T-helper 1 cell treated with Interleukin-12 subunit alpha and Interleukin-12 subunit beta and Interleukin-4 antibody, amounts not matched to agents 30 ng/mL and 1 ng/mL, for 36 hours (primary cell): ENCODE measurements at regions not wholly inside any gene's neighbourhood (a gene's known extent, or its start where the extent isn't known, plus 50 kb on each side); places are given as distances from the start of the nearest gene placed in this dataset.

ENCODE experiments used
- intact Hi-C: fragments of 100-400 bp; cut with micrococcal nuclease; formaldehyde crosslinking; loops from one replicate; pipeline ENCODE4 v1.15.1; 2024

DNA sequence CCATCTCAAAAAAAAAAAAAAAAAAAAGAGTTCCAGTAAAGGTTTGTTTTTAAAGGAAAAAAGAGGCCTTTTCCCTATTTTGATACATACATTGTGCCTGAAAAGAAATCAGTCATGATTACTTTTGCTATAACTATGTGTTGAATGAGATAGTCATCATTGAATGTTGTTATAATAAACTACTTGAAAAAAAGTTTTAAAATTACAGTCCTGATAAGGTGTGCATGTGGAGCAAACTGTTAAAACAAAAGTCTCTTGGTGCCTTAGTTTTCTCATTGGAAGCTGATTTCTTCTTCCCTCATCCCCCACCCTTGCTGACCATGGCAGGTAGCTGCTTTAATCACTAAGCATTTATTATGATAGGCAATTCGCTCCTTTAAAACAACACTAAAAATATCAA lies 172.3 kb upstream of the TBCA start:
- intact Hi-C loops = no loop called here

- intact Hi-C loops = no loop called here
Measured at GRCh38 chr5:77947041-77947428, 170.9 kb upstream of the TBCA start.

GRCh38 chr5:77946381-77947040 lies 170.4 kb upstream of the TBCA start:
- intact Hi-C loops = no loop called here

DNA sequence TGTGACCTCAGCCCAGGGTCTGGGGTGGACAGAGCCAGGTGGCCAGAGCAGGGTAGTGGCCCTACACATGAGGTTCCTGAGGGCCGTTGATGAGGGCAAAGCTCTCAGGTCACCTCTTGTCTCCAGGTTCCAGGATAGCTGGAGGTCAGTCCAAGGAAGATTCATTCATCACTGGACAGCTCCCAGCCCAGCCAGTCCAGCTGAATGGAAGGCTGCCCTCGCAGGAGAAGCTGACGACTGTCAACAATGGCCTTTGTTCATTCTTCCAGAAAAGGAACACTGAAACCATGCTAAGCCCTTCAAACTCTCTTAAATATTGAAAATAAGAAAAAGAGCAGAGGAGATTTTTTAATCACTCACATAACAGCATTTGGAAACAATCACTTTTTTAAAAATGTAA lies 169.7 kb upstream of the TBCA start:
- intact Hi-C loops = no loop called here

DNA sequence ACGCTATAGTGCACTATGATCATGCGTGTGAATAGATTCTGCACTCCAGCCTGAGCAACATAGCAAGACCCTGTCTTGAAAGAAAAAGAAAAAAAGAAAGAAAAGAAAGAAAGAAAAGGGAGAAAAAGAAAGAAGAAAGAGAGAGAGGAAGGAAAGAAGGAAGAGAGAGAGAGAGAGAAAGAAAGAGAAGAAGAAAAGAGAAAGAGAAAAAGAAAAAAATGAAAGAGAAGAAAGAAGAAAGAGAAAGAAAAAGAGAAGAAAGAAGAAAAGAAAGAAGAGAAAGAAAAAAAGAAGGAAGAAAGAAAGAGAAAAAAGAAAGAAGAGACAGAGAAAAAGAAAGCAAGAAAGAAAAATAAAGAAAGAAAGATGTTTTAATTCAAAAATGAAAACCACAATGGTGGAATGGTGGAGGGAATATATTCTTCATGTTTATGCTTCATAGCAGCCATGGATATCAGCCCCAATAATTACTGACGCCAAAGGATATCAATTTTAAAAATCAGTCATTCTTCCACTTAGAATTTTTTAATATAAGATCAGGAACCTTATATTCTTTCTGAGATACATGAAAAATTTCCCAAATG lies 168.7 kb upstream of the TBCA start:
- intact Hi-C loops = no loop called here

- intact Hi-C loops = no loop called here
Measured at GRCh38 chr5:77943851-77944250, 167.7 kb upstream of the TBCA start.

GRCh38 chr5:77942578-77943239 lies 166.6 kb upstream of the TBCA start:
- intact Hi-C loops = no loop called here

DNA sequence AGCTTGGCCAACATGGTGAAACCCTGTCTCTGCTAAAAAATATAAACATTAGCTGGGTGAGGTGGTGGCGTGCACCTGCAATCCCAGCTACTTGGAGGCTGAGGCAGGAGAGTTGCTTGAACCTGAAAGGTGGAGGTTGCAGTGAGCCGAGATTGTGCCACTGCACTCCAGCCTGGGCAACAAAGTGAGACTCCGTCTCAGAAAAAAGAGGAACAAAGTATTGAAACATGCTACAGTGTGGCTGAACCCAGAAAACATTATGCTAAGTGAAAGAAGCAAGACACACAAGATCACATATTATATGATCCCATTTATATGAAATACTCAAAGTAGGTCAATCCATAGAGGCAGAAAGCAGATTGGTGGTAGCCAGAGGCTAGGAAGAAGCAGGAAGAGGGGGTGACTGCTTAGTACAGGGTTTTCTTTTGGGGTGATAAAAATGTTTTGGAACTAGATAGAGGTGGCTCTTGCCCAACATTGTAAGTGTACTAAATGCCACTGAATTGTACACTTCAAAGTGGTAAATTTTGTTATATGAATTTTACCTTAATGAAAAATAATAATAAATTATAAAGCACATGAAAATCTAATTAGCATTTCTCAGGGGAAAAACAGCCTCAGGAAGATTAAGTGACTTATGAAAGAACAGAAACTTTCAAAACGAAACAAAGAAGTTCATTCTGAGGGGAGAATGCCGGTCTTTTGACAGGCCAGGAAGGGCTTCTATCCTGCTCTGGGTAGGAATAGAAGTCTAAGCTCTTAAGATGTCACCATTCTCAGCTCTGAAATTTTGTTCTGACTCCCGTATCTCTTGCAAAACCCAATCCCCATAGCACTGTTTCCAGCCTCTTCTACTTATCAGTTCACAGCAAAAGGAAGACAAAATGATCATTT lies 161.1 kb upstream of the TBCA start:
- intact Hi-C loops = no loop called here

DNA sequence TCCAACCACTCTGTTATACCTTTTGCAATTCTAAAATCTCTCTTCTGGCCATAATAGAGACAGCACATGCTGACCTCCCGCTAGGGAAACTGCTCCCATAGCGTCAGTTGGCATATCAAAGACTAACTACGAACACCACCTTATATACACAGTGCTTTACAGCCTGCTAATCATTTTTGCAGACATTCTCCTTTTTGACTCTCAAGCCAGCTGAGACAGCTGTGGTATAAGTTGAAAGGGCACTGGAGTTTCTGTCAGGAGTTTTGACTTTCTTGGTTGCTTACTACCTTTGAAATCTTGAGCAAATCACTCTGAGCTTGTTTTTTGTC lies 160.2 kb upstream of the TBCA start:
- intact Hi-C loops = no loop called here

DNA sequence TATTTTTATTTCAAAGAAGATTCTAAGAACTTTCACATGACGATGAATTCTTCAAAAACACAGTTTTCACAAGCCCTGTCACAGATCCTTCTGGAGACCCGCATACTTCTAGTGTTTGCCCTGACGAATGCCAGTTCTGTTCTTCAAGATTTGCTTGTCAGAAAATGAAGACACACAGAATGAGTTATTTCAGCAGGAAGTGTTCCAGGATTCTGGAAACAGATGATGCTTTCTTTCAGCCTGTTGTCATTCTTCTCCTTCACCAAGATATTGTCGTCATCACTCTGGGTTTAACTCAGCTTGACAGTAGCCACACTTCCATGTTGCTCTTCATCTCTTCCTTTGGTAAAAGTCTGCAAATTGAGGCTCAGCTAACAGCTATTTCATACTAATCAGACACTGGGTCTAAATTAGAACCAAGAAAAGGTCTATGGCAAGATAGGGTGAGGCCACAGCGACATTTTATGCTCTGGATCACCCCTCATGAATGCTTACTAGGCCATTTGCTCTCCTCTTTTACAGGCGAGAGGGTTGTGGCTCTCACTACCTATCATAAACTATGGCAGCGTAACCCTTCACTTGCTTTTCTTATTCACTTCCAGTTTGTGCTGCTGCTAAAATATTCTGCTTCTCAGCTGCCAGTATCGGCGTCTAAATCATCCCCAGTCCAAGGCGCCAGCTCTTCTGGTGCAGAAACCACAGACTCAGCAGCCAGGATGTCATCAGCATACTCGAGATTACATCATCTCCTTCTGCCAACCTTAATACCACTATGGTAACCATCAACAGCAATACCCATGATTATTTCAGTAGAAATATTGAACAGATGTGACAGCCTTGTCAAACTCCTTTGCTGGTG lies 159.6 kb upstream of the TBCA start:
- intact Hi-C loops = no loop called here

DNA sequence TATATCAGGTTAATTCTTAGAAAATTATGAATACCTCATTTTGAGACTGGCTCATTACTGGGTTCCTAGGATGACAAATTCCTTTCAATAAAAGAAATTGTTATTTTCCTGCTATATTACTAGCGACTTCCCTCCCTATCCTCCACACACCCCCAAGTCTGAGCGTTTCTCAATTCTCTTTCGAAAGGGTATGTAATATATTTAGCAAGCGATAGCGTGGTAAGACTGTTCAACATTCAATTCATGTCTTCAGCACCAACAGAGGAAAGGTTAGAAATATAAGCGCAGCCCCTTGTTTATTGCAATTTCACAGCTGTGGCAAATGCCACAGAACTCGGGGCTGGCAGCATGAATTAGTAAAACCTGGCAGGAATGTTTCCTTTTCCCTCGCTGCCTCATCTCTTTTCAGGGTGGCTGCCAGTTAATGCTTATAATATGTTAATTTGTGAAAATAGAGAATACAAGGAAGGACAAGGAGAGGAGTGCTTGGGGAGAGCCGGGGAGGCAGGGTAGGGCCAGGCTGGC lies 152.7 kb upstream of the TBCA start:
- intact Hi-C loops = no loop called here

GRCh38 chr5:77926337-77926736 lies 150.2 kb upstream of the TBCA start:
- intact Hi-C loops = no loop called here

DNA sequence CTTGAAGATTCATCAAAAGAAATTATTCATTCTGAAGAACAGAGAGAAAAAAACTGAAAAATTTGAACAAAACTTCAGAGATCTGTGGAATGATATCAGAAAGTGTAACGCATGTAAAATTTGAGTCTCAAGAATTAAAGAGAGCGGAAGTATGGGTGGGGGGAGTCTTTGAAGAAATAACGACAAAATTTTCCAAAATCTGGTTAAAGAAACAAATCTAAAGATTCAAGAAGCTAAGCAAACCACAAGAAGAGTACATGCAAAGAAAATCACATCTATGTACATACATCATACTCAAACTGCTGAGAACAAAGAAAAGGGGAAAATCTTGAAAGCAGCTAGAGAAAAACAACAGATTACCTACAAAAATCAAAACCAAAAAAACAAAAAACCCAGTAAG lies 149.4 kb upstream of the TBCA start:
- intact Hi-C loops = no loop called here

- intact Hi-C loops = no loop called here
Measured at GRCh38 chr5:77924081-77924480, 147.9 kb upstream of the TBCA start.

- intact Hi-C loops = no loop called here
Measured at GRCh38 chr5:77923666-77924065, 147.5 kb upstream of the TBCA start.

DNA sequence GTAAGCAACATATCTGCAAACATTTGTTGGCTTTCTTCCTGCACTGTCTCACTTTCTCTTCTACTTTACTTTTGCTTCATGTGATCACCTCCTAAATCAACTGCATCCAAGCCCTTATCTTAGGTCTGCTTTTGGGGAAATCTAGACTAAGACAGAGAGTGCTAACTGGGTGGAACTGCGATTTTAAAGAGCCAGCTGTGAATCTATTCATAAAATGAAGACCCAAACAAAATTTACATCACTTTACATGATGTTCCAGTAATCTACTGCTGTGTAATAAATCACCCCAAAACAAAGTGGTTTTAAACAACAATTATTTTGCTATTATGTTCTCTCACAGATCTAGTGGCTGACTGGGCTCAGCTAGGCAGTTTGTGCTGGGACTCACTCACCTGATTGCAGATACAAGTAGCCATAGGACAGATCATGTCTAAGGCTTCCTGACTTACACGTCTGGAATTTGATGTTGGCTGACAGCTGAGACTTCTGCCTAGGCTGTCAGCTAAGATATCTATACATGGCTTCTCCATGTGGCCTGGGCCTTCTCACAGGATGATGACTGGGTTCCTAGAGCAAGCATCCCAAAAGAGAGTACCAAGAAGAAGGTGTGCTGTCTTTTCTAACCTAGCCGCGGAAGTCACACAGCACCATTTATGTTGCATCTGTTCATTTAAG lies 145.1 kb upstream of the TBCA start:
- intact Hi-C loops = no loop called here

DNA sequence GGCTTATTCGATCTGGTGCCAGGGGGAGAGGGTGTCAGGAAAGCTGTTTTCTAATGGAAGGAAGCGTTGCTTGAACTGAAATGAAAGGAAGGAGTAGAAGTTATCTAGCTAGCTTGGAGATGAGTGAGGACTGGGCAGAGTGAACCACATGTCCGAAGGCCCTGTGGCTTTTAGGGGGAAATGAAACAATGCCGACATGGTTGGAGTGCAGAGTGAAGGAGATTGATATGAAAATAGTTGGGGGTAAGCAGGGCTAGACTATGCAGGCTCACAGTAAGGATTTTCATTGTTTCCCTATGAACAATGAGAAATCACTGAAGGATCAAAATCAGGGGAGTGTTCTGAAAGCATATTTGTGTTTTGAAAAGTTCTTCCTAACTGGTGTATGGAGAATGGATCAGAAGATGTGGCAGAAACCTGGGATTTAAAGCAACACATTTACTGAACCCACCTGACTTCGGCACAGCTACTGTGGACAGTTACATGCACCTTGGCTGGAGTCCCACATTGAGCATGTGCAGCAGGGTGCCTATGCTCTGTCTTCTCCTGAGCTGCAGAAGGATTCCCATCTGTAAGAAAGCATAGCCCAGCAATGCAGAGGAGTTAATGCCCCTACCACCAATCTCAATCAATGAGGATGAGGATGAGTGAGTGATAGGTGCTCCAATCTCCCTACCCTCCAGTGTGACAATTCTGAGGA lies 144.4 kb upstream of the TBCA start:
- intact Hi-C loops = no loop called here

DNA sequence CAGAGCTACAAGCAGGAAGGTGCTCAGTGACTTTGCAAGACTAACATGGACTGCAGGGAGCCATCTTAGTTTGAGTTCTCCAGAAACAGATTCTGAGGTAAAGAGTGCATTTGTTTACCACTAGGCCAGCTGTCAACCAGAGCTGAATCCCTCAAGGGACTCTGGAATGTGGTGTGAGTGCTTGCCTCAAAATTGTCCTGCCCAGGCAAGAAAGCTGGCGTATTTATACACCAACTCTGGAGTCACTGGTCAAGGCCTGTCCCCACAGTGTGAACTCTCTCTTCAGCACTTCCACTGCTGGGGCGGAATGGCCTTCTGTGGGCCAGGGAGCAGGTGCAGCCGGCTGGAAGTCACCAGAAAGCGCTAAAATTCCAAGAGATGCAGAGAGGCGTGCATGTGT lies 139.2 kb upstream of the TBCA start:
- intact Hi-C loops = no loop called here

DNA sequence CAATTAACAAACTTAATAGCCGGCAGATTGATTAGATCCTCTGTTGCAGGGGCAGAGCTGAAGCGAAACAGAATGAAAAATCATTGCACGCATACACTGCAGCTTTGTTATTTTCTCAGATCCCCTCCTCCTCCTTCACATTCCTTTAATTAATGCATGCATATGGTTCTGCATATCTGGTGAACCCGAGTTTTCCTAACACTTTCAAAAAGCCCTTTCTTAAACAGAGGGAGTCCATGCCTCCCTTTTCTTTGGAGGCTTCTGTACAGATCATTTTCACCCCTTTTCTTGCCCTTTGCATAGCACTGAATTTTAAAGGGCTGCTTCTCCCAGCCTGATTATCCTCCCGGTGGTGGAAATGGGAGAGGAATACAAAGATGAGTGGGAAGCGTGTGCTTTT lies 136.6 kb upstream of the TBCA start:
- intact Hi-C loops = no loop called here
